22Rv1 (cell line): ENCODE measurements at regions not wholly inside any gene's neighbourhood (a gene's known extent, or its start where the extent isn't known, plus 50 kb on each side); places are given as distances from the start of the nearest gene placed in this dataset.

Source experiments
- H3K27ac ChIP-seq: fragments of 450-650 bp; 2 replicates; pipeline ENCODE4 v1.5.1; 2017
- CTCF ChIP-seq: fragments of 450-650 bp; IDR thresholded peaks from 2 replicates; pipeline ENCODE4 v1.5.1; 2017; ENCODE audit warnings: mild to moderate bottlenecking
- ZFX ChIP-seq: fragments of 450-650 bp; IDR thresholded peaks from 2 replicates; pipeline ENCODE4 v1.6.1; 2017; ENCODE audit warnings: antibody characterized with exemption, borderline replicate concordance

GRCh38 chr3:59256230-59256629 is 206.4 kb upstream of the CFAP20DC start:
- H3K27ac ChIP-seq, result no peak overlapping the region
- TF ChIP-seq ZFX, result no peak

- TF ChIP-seq CTCF, result no peak
- TF ChIP-seq ZFX, result no peak
Measured at GRCh38 chr3:59254976-59255375, 205.2 kb upstream of the CFAP20DC start.

GRCh38 chr3:59254433-59254832 is 204.6 kb upstream of the CFAP20DC start:
- TF ChIP-seq ZFX (no peak), CTCF (no peak)

More at GRCh38 chr3:59254976-59255375, 205.2 kb upstream of the CFAP20DC start:
- no peak overlapping the region for H3K27ac ChIP-seq

DNA sequence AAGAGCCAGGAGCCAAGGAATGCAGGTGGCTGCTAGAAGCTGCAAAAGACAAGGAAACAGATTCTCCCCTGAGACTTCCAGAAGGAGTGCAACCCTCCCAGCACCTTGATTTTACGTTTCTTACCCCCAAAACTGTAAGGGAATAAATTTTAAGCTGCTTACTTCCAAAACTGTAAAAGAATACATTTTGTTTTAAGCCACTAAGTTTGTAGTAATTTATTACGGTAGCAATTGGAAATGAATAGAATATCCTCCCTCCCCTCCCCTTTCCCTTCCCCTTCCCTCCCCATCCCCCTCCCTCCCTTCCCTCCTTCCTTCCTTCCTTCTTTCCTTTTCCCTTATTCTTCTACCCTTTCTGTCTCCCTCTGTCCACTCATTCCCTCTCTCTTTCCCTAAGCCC is 203.7 kb upstream of the CFAP20DC start:
- no peak for TF ChIP-seq CTCF
- TF ChIP-seq ZFX, result no peak
- no peak overlapping the region for H3K27ac ChIP-seq

More at GRCh38 chr3:59254433-59254832, 204.6 kb upstream of the CFAP20DC start:
- H3K27ac ChIP-seq, result no peak overlapping the region

DNA sequence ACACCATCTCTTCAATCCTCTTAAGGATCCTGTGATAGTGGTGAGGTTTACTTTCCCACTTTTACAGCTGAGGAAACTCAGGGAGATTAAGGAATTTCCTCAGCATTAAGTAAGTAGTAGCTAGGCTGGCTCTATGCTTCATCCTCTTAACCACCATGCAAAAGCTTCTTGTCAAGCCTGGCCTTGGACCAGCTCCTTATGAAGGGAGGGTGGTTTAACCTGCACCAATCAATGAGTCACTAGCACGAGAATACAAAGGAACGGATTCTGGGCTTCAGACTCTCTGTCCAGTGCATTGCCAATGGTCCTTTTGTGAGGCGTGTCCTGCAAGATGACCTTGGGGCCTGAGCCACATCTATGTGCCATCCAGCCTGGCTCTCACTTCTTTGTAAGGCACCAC is 202.0 kb upstream of the CFAP20DC start:
- no peak for TF ChIP-seq ZFX
- no peak overlapping the region for H3K27ac ChIP-seq

DNA sequence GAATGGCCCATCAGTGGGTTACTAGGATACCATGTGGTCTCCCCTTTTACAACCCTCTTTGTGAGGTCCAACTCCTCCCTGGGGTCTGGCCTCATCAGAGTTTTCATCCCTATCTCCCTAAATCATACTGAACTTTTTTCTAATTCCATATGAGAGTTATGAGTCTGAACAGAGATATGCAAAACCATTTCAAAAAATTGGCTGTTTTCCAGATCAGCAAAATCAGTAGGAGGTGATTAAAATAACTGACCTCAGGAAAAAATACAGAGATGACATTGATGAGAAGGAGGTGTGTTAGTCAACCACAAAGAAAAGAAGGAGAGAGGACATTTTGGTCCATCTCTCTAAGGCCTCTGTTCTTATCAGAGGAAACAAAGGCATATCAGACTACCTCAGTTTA is 200.8 kb upstream of the CFAP20DC start:
- no peak for TF ChIP-seq ZFX
- TF ChIP-seq CTCF, result no peak
- no peak overlapping the region for H3K27ac ChIP-seq

GRCh38 chr3:59249698-59250361 is 200.0 kb upstream of the CFAP20DC start:
- no peak for TF ChIP-seq ZFX
- TF ChIP-seq CTCF, result no peak
- H3K27ac ChIP-seq, result no peak overlapping the region

- TF ChIP-seq CTCF, result no peak
- no peak overlapping the region for H3K27ac ChIP-seq
Measured at GRCh38 chr3:59249004-59249403, 199.2 kb upstream of the CFAP20DC start.
